Astrocyte (in vitro differentiated cells and primary cell): ENCODE measurements at regions not wholly inside any gene's neighbourhood (a gene's known extent, or its start where the extent isn't known, plus 50 kb on each side); places are given as distances from the start of the nearest gene placed in this dataset.

Source experiments
- EZH2 ChIP-seq: IDR thresholded peaks from 2 replicates; pipeline ENCODE4 v1.6.1; 2012; ENCODE audit warnings: mild to moderate bottlenecking, low read length, inconsistent platforms; ENCODE audit not compliant: insufficient read depth
- TF ChIP-seq, protein P1 (sequence below): IDR thresholded peaks from 2 replicates; pipeline ENCODE4 v1.5.1; 2011; ENCODE audit warnings: low read depth, mild to moderate bottlenecking, inconsistent platforms, low read length, moderate library complexity; ENCODE audit not compliant: insufficient read depth

DNA sequence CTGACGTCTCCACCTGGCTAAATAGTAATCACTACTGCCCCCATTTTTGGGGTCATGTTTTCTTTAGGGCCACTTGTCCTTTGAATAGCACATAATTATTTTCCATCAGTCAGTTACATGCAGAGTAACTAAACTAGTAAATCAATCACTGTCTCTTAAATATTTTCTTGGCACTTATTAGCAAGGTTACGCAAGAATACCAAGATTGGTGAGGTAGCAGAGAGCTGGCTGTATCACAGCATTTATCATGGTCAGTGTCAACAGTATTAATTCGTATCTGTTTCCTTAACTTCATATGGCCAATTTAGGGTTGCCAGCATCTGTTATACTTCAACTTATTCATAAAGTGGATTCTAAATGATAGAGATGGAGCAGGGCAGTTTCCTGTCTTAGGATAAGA is 346.8 kb upstream of the FAM174A start:
- TF ChIP-seq, protein P1, sequence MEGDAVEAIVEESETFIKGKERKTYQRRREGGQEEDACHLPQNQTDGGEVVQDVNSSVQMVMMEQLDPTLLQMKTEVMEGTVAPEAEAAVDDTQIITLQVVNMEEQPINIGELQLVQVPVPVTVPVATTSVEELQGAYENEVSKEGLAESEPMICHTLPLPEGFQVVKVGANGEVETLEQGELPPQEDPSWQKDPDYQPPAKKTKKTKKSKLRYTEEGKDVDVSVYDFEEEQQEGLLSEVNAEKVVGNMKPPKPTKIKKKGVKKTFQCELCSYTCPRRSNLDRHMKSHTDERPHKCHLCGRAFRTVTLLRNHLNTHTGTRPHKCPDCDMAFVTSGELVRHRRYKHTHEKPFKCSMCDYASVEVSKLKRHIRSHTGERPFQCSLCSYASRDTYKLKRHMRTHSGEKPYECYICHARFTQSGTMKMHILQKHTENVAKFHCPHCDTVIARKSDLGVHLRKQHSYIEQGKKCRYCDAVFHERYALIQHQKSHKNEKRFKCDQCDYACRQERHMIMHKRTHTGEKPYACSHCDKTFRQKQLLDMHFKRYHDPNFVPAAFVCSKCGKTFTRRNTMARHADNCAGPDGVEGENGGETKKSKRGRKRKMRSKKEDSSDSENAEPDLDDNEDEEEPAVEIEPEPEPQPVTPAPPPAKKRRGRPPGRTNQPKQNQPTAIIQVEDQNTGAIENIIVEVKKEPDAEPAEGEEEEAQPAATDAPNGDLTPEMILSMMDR, result no peak
- no peak for TF ChIP-seq EZH2
